ENCODE measurements at regions not wholly inside any gene's neighbourhood (a gene's known extent, or its start where the extent isn't known, plus 50 kb on each side); places are given as distances from the start of the nearest gene placed in this dataset.
A peak's percentile ranks its signal among the peaks of the same experiment; 100 is the strongest.

DNA sequence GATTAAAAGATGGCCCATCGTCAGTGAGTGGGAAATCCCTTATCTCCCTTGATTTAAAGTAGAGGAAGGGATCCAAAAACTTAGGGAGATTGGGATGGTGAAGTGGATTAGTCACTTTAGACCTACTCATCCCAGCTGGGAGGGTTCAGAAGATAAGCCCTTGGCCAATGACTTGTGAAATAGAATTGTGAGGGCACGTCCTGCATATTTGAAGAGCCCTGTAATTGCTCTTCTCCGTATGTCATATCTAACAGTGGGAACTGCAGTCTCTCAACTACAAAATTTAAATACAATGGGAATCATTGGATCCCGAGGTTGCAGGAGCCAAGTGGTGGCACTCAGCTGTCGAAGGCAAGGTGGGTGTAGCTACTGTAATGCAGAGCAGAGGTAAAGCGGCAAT lies 65.4 kb upstream of the C9orf72 start:
- Histone ChIP-seq H3K9me1 (ENCODE audit: control insufficient read depth, extremely low read depth, insufficient read depth, low read length) (no peaks in the 10 kb centered on the region), H3K4me1 (ENCODE audit: control insufficient read depth, extremely low read depth, insufficient read depth, low read length) (peaks cover 5% of the 10 kb centered on the region), H3K4me3 (ENCODE audit: control insufficient read depth in 2 of 3, extremely low read depth in 1 of 3, insufficient read depth in 2 of 3, low read depth in 1 of 3, low read length in 3 of 3) (no peak overlapping the region), H3K9ac (ENCODE audit: control insufficient read depth, extremely low read depth, insufficient read depth, low read length) (no peak overlapping the region), H4K20me1 (ENCODE audit: control insufficient read depth, extremely low read depth, insufficient read depth, low read length) (no peaks in the 10 kb centered on the region), H3K4me2 (ENCODE audit: control insufficient read depth, extremely low read depth, insufficient read depth, low read depth, low read length) (no peak overlapping the region), H3K27me3 (ENCODE audit: control insufficient read depth, extremely low read depth, insufficient read depth, low read length) (no peaks in the 10 kb centered on the region), H3K79me2 (ENCODE audit: control insufficient read depth, insufficient read depth, low read length) (no peaks in the 10 kb centered on the region), H2AFZ (ENCODE audit: control insufficient read depth, low read length) (no peak overlapping the region), H3K36me3 (ENCODE audit: control insufficient read depth in 2 of 2, extremely low read depth in 1 of 2, insufficient read depth in 2 of 2, low read length in 2 of 2) (no peaks in the 10 kb centered on the region), H3K27ac (ENCODE audit: control insufficient read depth, insufficient read depth, low read length) (no peak overlapping the region), H3K9me3 (ENCODE audit: control insufficient read depth, low read depth, low read length) (no peaks in the 10 kb centered on the region)
- dilution Hi-C loops (cut with MboI; ENCODE audit: extremely low pct_ligation_motif_present, low sequenced_read_pairs) = no loop called here
- FAIRE-seq (peak; percentile 51), DNase-seq (ENCODE audit: low read depth, low spot score) (no peak)
- TF ChIP-seq, protein P1, sequence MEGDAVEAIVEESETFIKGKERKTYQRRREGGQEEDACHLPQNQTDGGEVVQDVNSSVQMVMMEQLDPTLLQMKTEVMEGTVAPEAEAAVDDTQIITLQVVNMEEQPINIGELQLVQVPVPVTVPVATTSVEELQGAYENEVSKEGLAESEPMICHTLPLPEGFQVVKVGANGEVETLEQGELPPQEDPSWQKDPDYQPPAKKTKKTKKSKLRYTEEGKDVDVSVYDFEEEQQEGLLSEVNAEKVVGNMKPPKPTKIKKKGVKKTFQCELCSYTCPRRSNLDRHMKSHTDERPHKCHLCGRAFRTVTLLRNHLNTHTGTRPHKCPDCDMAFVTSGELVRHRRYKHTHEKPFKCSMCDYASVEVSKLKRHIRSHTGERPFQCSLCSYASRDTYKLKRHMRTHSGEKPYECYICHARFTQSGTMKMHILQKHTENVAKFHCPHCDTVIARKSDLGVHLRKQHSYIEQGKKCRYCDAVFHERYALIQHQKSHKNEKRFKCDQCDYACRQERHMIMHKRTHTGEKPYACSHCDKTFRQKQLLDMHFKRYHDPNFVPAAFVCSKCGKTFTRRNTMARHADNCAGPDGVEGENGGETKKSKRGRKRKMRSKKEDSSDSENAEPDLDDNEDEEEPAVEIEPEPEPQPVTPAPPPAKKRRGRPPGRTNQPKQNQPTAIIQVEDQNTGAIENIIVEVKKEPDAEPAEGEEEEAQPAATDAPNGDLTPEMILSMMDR (optimal IDR thresholded peaks at IDR 0.05 in 1 of 3, IDR thresholded peaks at IDR 0.05 in 1 of 3, conservative IDR thresholded peaks at IDR 0.05 in 1 of 3; ENCODE audit: extremely low read depth in 1 of 3, insufficient read depth in 2 of 3, low read length in 3 of 3) = no peak
- no peak for TF ChIP-seq EZH2 (IDR thresholded peaks at IDR 0.05; ENCODE audit: low read length)

DNA sequence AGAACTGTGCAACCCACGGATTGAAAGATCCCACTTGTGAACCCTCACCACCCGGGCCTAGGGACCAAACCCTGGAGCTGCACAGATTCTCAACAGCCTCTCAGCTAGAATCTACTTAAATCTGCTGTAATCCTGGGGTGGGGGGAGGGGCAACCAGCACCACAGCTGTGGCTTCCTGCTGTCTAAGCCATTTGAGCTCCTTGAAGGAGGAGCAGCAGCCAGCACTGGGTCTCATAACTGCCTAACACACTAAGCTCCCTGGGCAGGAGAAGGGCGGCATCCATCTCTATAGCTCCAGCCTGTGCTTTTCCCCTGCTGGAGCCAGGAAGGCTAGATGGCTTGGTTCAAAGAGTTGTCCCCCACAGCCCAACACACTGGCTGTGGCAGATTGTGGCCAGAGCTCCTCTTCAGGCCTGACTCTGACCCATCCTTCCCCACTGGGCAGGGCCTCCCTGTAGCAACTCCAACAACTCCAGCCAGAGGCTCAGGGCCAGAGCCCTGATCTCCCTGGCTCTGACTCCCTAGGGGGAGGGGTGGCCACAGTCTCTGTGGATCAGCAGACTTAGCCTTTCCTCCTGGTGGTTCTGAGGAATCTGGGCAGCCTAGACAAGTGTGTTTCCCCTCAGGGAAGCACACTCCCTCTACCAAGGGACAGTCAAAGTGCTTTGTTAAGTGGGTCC lies 72.0 kb upstream of the C9orf72 start:
- H3K4me1 ChIP-seq (ENCODE audit: control insufficient read depth, extremely low read depth, insufficient read depth, low read length) = no peaks in the 10 kb centered on the region
- no peak for DNase-seq (ENCODE audit: low read depth, low spot score)
- H2AFZ ChIP-seq (ENCODE audit: control insufficient read depth, low read length) = no peak overlapping the region
- H3K9me3 ChIP-seq (ENCODE audit: control insufficient read depth, low read depth, low read length) = no peaks in the 10 kb centered on the region
- no peaks in the 10 kb centered on the region for H3K36me3 ChIP-seq (ENCODE audit: control insufficient read depth in 2 of 2, extremely low read depth in 1 of 2, insufficient read depth in 2 of 2, low read length in 2 of 2)
- FAIRE-seq = no peak
- H3K79me2 ChIP-seq (ENCODE audit: control insufficient read depth, insufficient read depth, low read length) = no peaks in the 10 kb centered on the region
- no peaks in the 10 kb centered on the region for H4K20me1 ChIP-seq (ENCODE audit: control insufficient read depth, extremely low read depth, insufficient read depth, low read length)
- no peak overlapping the region for H3K27ac ChIP-seq (ENCODE audit: control insufficient read depth, insufficient read depth, low read length)
- H3K4me2 ChIP-seq (ENCODE audit: control insufficient read depth, extremely low read depth, insufficient read depth, low read depth, low read length) = no peak overlapping the region
- no peak for TF ChIP-seq EZH2 (IDR thresholded peaks at IDR 0.05; ENCODE audit: low read length)
- TF ChIP-seq, protein P1 (optimal IDR thresholded peaks at IDR 0.05 in 1 of 3, IDR thresholded peaks at IDR 0.05 in 1 of 3, conservative IDR thresholded peaks at IDR 0.05 in 1 of 3; ENCODE audit: extremely low read depth in 1 of 3, insufficient read depth in 2 of 3, low read length in 3 of 3) = no peak
- H3K4me3 ChIP-seq (ENCODE audit: control insufficient read depth in 2 of 3, extremely low read depth in 1 of 3, insufficient read depth in 2 of 3, low read depth in 1 of 3, low read length in 3 of 3) = no peak overlapping the region
- dilution Hi-C loops (cut with MboI; ENCODE audit: extremely low pct_ligation_motif_present, low sequenced_read_pairs) = no loop called here
- H3K27me3 ChIP-seq (ENCODE audit: control insufficient read depth, extremely low read depth, insufficient read depth, low read length) = no peaks in the 10 kb centered on the region
- H3K9ac ChIP-seq (ENCODE audit: control insufficient read depth, extremely low read depth, insufficient read depth, low read length) = no peak overlapping the region
- no peaks in the 10 kb centered on the region for H3K9me1 ChIP-seq (ENCODE audit: control insufficient read depth, extremely low read depth, insufficient read depth, low read length)

Measured in keratinocyte (primary cell).